OCI-LY3 (cell line): ENCODE measurements at regions not wholly inside any gene's neighbourhood (a gene's known extent, or its start where the extent isn't known, plus 50 kb on each side); places are given as distances from the start of the nearest gene placed in this dataset.

Experiments
- H2AFZ ChIP-seq: fragments of 200-600, 300-600 bp; shearing (Covaris generic); 2 replicates; pipeline ENCODE4 v1.6.0; 2014; ENCODE audit warnings: antibody characterized with exemption, low read depth, low read length
- H3K27ac ChIP-seq: fragments of 200-600, 300-600 bp; sonication (generic); 2 replicates; pipeline ENCODE4 v1.5.1; 2014; ENCODE audit warnings: mild to moderate bottlenecking, low read length, moderate library complexity, mixed read lengths
- H3K27me3 ChIP-seq: fragments of 200-600, 300-600 bp; sonication (generic); 2 replicates; pipeline ENCODE4 v1.6.1; 2014; ENCODE audit warnings: low read depth, low read length, mixed read lengths
- H3K36me3 ChIP-seq: fragments of 200-600, 300-600 bp; sonication (generic); replicated peaks from 2 replicates; pipeline ENCODE3; 2014; ENCODE audit warnings: low read depth, low read length, mixed read lengths
- H3K4me1 ChIP-seq: fragments of 300-600, 200-600 bp; sonication (generic); 2 replicates; pipeline ENCODE4 v1.6.1; 2014; ENCODE audit warnings: low read length, mixed read lengths
- H3K4me2 ChIP-seq: fragments of 200-600, 300-600 bp; sonication (generic); 2 replicates; pipeline ENCODE4 v1.6.1; 2014; ENCODE audit warnings: low read length, mixed read lengths
- H3K4me3 ChIP-seq: fragments of 300-600, 200-600 bp; sonication (generic); 2 replicates; pipeline ENCODE4 v1.5.1; 2014; ENCODE audit warnings: antibody characterized with exemption, mild to moderate bottlenecking, low read length, moderate library complexity
- H3K79me2 ChIP-seq: fragments of 300-600, 200-600 bp; shearing (Covaris generic); 2 replicates; pipeline ENCODE4 v1.6.1; 2014; ENCODE audit warnings: mild to moderate bottlenecking, low read length, mixed read lengths
- H3K9ac ChIP-seq: fragments of 300-600, 200-600 bp; shearing (Covaris generic); 2 replicates; pipeline ENCODE4 v1.6.0; 2014; ENCODE audit warnings: mild to moderate bottlenecking, low read length, moderate library complexity
- H3K9me3 ChIP-seq: fragments of 200-600, 300-600 bp; shearing (Covaris generic); 2 replicates; pipeline ENCODE4 v1.6.1; 2014; ENCODE audit warnings: low read length, mixed read lengths; ENCODE audit not compliant: insufficient read depth
- H4K20me1 ChIP-seq: fragments of 200-600, 300-600 bp; sonication (generic); 2 replicates; pipeline ENCODE4 v1.6.1; 2016; ENCODE audit warnings: low read length, mixed read lengths; ENCODE audit not compliant: insufficient read depth
- EZH2phosphoT487 ChIP-seq: fragments of 200-600 bp; shearing (Covaris generic); IDR thresholded peaks from 2 replicates; pipeline ENCODE4 v1.6.1; 2018; ENCODE audit warnings: antibody characterized with exemption, mixed run types, low read depth
- TF ChIP-seq, protein P1 (sequence below): fragments of 200-600, 300-600 bp; sonication (generic); IDR thresholded peaks from 2 replicates; pipeline ENCODE4 v1.5.1; 2014; ENCODE audit warnings: antibody characterized with exemption, low read length, low read depth

DNA sequence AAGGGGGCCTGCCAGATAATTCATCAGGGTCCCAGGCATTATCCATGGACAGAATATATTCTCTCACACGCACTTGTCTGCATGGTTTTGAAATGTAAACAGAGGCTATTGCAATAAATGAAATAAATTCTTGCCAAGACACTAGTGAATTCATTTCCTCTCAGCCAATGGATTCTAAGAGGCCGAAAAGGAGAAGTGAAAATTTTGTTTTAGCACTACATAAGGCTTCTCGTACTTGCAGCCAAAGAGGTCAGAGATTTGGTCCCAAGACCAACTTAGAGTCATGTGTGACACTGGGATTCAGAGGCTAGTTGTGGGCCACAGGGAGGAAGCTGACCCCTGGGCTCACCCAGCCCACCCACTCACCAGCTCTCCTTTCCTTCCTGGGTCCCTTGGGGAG, 184.1 kb upstream of the GLI2 start:
- no peak overlapping the region for H3K4me2 ChIP-seq
- no peaks in the 10 kb centered on the region for H3K9me3 ChIP-seq
- no peaks in the 10 kb centered on the region for H4K20me1 ChIP-seq
- peaks cover 13% of the 10 kb centered on the region for H3K27me3 ChIP-seq
- TF ChIP-seq EZH2phosphoT487, result no peak
- TF ChIP-seq, protein P1, sequence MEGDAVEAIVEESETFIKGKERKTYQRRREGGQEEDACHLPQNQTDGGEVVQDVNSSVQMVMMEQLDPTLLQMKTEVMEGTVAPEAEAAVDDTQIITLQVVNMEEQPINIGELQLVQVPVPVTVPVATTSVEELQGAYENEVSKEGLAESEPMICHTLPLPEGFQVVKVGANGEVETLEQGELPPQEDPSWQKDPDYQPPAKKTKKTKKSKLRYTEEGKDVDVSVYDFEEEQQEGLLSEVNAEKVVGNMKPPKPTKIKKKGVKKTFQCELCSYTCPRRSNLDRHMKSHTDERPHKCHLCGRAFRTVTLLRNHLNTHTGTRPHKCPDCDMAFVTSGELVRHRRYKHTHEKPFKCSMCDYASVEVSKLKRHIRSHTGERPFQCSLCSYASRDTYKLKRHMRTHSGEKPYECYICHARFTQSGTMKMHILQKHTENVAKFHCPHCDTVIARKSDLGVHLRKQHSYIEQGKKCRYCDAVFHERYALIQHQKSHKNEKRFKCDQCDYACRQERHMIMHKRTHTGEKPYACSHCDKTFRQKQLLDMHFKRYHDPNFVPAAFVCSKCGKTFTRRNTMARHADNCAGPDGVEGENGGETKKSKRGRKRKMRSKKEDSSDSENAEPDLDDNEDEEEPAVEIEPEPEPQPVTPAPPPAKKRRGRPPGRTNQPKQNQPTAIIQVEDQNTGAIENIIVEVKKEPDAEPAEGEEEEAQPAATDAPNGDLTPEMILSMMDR, result no peak
- no peak overlapping the region for H3K4me3 ChIP-seq
- no peak overlapping the region for H2AFZ ChIP-seq
- no peaks in the 10 kb centered on the region for H3K36me3 ChIP-seq
- H3K27ac ChIP-seq, result no peak overlapping the region
- no peak overlapping the region for H3K9ac ChIP-seq
- no peaks in the 10 kb centered on the region for H3K79me2 ChIP-seq
- peaks cover 4% of the 10 kb centered on the region for H3K4me1 ChIP-seq

DNA sequence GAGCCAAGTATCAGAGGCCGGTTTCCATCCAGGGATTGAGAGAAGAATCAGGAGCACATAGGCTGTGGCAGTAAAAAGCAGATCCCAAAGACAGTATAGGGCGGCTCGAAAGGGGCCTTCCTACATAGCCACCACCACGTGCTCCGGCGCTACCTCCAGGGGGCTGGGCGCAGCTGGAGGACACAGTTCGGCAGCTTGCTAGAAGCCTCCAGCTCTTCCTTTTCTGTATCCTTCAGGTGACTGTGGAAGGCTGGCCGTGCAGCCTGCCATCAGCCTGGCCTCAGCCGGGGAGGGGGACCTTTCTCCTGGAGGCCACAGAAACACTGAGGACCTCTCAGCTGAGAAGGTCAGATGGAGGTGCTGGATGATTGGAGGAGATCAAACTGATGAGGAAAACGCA, 183.6 kb upstream of the GLI2 start:
- Histone ChIP-seq H3K27ac (no peak overlapping the region), H3K4me2 (no peak overlapping the region), H2AFZ (no peak overlapping the region), H3K4me1 (peaks cover 4% of the 10 kb centered on the region), H3K4me3 (no peak overlapping the region), H4K20me1 (no peaks in the 10 kb centered on the region), H3K9ac (no peak overlapping the region), H3K36me3 (no peaks in the 10 kb centered on the region), H3K79me2 (no peaks in the 10 kb centered on the region), H3K27me3 (peaks cover 13% of the 10 kb centered on the region), H3K9me3 (no peaks in the 10 kb centered on the region)
- TF ChIP-seq, protein P1, result no peak
- TF ChIP-seq EZH2phosphoT487, result no peak

DNA sequence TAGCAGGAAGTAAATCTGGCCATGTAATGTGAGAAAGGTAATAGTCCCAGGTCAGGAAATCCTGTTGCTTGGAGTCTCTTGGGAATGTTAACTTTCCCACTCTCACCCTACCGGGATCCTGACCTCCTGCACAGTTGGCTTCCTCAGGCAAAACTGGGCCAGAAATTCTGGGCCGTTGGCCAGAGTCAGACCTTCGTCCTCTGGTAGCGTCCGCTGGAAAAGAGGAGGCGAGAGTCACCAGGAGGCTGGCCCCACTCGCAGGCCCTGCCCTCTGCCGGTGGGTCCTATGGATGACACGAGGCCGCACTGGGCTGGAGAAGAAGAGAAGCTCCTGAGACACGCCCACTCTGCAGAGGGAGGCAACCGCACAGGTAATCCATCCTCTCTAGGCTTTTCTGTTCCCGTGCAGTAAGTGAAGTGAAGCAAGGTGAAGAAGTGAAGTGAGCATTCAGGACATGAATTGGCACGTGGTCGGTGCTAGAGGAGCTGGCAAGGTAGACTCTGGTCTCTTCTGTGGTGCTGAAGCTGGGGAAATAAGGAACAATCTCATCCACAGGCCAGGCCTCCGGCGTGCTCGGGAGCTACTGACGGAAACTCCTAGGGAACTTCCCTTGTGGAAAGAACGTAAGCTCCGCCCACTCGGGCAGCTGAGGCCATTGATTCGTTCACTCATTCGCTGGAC, 182.7 kb upstream of the GLI2 start:
- Histone ChIP-seq H3K9me3 (no peaks in the 10 kb centered on the region), H3K9ac (no peak overlapping the region), H3K27me3 (peaks cover 13% of the 10 kb centered on the region), H2AFZ (no peak overlapping the region), H4K20me1 (no peaks in the 10 kb centered on the region), H3K36me3 (no peaks in the 10 kb centered on the region), H3K4me2 (no peak overlapping the region), H3K4me1 (peaks cover 4% of the 10 kb centered on the region), H3K27ac (no peak overlapping the region), H3K79me2 (no peaks in the 10 kb centered on the region), H3K4me3 (no peak overlapping the region)
- TF ChIP-seq, protein P1, result no peak
- TF ChIP-seq EZH2phosphoT487, result no peak

DNA sequence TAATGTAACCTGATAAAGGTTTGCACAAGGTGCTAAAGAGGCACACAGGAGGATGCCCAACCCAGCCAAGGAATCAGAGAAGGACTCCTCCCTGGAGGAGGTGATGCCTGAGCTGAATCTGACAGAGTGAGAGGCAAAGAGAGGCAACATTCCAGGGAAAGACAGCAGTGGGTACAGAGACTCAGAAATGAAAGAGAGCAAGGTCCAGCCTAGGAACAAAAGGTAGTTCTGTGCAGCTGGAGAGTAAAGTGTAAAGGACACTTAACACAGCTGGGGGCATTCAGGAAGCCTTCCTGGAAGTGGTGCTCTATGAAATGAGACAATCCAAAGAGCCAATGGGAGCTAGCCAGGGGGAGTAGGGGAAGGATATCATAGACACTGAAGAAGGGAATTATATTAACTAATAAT, 181.0 kb upstream of the GLI2 start:
- H3K4me3 ChIP-seq, result no peak overlapping the region
- peaks cover 13% of the 10 kb centered on the region for H3K27me3 ChIP-seq
- no peak overlapping the region for H3K9ac ChIP-seq
- H4K20me1 ChIP-seq, result no peaks in the 10 kb centered on the region
- H3K9me3 ChIP-seq, result no peaks in the 10 kb centered on the region
- H3K4me2 ChIP-seq, result no peak overlapping the region
- TF ChIP-seq EZH2phosphoT487, result no peak
- TF ChIP-seq, protein P1, result no peak
- no peak overlapping the region for H3K27ac ChIP-seq
- no peaks in the 10 kb centered on the region for H3K36me3 ChIP-seq
- no peaks in the 10 kb centered on the region for H3K79me2 ChIP-seq
- H3K4me1 ChIP-seq, result peaks cover 4% of the 10 kb centered on the region
- no peak overlapping the region for H2AFZ ChIP-seq
